Left ventricle myocardium inferior (tissue), 1 donor: ENCODE measurements at regions not wholly inside any gene's neighbourhood (a gene's known extent, or its start where the extent isn't known, plus 50 kb on each side); places are given as distances from the start of the nearest gene placed in this dataset.

Source experiments
- DNase-seq: peaks from one replicate; pipeline ENCODE4 v3.0.0-alpha.2; 2020
- H3K27ac ChIP-seq: fragments of 200-600 bp; replicated peaks from 2 replicates; pipeline ENCODE4 v1.8.0; 2021
- H3K27me3 ChIP-seq: fragments of 200-600 bp; 2 replicates; pipeline ENCODE4 v1.8.0; 2021; ENCODE audit warnings: low read depth
- H3K36me3 ChIP-seq: fragments of 200-600 bp; 2 replicates; pipeline ENCODE4 v1.8.0; 2021
- H3K4me1 ChIP-seq: fragments of 200-600 bp; 2 replicates; pipeline ENCODE4 v1.8.0; 2021
- H3K4me3 ChIP-seq: fragments of 200-600 bp; 2 replicates; pipeline ENCODE4 v1.8.0; 2021; ENCODE audit warnings: mild to moderate bottlenecking, moderate library complexity
- H3K9me3 ChIP-seq: fragments of 200-600 bp; replicated peaks from 2 replicates; pipeline ENCODE4 v1.8.0; 2021
- intact Hi-C: fragments of 100-400 bp; cut with micrococcal nuclease; formaldehyde crosslinking; loops from one replicate; pipeline ENCODE4 v1.11.0; 2022
- TF ChIP-seq, protein P1 (sequence below): fragments of 200-600 bp; IDR thresholded peaks from 2 replicates; pipeline ENCODE4 v1.8.0; 2021; ENCODE audit warnings: antibody characterized with exemption, mild to moderate bottlenecking, borderline replicate concordance
- donor health status: DM: no; HTN: yes; CAD: no; lungs with severe emphysema.

DNA sequence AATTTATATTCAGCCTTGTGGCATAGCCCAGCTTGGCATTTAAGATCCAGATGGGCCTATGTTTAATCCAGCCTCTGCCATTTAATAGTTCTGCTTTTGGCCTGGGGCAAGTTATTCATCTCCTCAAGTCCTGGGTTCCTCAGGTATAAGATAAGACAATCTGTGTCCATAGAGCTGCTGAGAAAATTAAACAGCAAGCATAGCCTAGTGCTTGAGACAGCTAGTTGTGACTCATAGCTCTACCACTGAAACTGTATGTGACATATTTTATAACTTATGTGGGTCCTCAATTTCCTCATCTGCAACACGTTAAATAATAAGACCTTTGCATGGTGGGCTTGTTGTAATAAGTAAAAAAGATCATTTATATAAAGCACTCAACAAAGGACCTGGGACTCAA lies 53.3 kb upstream of the ATP10B start:
- intact Hi-C loops: no loop called here
- H3K4me1 ChIP-seq: no peaks in the 10 kb centered on the region
- no peaks in the 10 kb centered on the region for H3K27me3 ChIP-seq
- no peak for DNase-seq
- H3K4me3 ChIP-seq: no peak overlapping the region
- H3K36me3 ChIP-seq: no peaks in the 10 kb centered on the region
- no peak overlapping the region for H3K27ac ChIP-seq
- no peaks in the 10 kb centered on the region for H3K9me3 ChIP-seq
- TF ChIP-seq, protein P1, sequence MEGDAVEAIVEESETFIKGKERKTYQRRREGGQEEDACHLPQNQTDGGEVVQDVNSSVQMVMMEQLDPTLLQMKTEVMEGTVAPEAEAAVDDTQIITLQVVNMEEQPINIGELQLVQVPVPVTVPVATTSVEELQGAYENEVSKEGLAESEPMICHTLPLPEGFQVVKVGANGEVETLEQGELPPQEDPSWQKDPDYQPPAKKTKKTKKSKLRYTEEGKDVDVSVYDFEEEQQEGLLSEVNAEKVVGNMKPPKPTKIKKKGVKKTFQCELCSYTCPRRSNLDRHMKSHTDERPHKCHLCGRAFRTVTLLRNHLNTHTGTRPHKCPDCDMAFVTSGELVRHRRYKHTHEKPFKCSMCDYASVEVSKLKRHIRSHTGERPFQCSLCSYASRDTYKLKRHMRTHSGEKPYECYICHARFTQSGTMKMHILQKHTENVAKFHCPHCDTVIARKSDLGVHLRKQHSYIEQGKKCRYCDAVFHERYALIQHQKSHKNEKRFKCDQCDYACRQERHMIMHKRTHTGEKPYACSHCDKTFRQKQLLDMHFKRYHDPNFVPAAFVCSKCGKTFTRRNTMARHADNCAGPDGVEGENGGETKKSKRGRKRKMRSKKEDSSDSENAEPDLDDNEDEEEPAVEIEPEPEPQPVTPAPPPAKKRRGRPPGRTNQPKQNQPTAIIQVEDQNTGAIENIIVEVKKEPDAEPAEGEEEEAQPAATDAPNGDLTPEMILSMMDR: no peak

DNA sequence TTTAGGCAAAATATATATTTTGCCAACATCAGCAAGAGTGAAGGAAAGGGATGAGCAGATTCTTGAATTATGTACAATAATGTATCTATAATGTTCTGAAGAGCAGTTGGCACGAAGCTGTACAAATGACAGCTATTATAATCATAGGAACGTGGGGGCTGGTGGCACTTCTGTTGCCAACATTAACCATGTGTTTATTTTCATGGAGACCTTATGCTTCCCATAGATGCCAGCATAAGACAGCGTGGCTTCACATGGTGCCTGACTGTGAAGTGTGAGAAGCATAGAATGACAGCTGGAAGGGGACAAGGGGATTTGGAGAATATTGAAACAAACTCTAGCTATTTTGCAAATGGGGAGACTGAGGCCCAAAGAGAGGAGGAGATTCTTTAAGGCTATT lies 52.6 kb upstream of the ATP10B start:
- TF ChIP-seq, protein P1: no peak
- no peak for DNase-seq
- Histone ChIP-seq H3K9me3 (no peaks in the 10 kb centered on the region), H3K27me3 (no peaks in the 10 kb centered on the region), H3K4me3 (no peak overlapping the region), H3K27ac (no peak overlapping the region), H3K36me3 (no peaks in the 10 kb centered on the region), H3K4me1 (no peaks in the 10 kb centered on the region)
- intact Hi-C loops: no loop called here

DNA sequence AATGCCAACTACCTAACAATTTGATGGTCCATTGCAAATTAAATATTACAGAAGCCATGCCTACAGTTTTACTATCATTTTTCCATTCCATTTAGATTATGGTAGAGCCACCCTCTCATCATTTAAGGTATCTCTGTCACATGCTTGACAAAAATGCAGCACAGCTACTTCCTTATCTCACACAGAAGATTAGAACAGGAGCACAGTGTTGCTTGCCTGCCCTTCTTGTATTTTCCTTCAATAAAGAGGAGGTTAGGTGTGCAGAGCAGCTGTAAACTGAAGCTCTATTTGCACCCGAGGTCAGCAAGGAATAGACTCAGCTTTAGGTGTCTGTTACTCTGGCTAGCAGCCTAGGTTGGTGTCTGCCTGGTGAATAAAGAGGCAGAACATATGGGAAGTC lies 51.5 kb upstream of the ATP10B start:
- Histone ChIP-seq H3K27ac (no peak overlapping the region), H3K4me3 (no peak overlapping the region), H3K36me3 (no peaks in the 10 kb centered on the region), H3K27me3 (no peaks in the 10 kb centered on the region), H3K9me3 (no peaks in the 10 kb centered on the region), H3K4me1 (no peaks in the 10 kb centered on the region)
- intact Hi-C loops: no loop called here
- TF ChIP-seq, protein P1: no peak
- DNase-seq: no peak

DNA sequence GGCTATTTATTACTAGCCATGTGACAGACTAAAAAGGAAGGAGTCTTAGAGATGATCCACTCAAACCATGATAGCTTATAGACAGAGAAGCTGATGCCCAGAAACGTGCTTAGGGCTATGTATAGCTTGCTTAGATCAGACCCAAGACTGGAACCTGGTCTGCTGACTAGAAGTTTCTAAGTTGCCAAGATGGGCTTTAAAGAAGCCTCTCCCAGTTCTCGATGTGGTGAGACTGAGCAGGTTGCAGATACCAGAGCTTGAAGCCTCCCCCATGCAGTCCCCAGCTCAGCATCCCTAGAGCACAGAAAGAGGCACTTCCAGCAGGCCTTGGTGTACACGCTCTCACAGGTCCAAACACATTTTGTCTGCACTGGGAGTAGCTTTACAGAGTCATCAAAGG lies 51.1 kb upstream of the ATP10B start:
- DNase-seq: no peak
- no peaks in the 10 kb centered on the region for H3K27me3 ChIP-seq
- intact Hi-C loops: no loop called here
- H3K4me1 ChIP-seq: no peaks in the 10 kb centered on the region
- H3K36me3 ChIP-seq: no peaks in the 10 kb centered on the region
- no peak overlapping the region for H3K4me3 ChIP-seq
- H3K9me3 ChIP-seq: no peaks in the 10 kb centered on the region
- TF ChIP-seq, protein P1: no peak
- H3K27ac ChIP-seq: no peak overlapping the region
